ELR (cell line): ENCODE measurements at regions not wholly inside any gene's neighbourhood (a gene's known extent, or its start where the extent isn't known, plus 50 kb on each side); places are given as distances from the start of the nearest gene placed in this dataset.

Experiments used
- DNase-seq: peaks from one replicate; pipeline ENCODE4 v3.0.0-alpha.2; 2015; ENCODE audit warnings: low read depth

GRCh38 chr1:29821605-29822004 is 585.3 kb downstream of the PTPRU start:
- no peak for DNase-seq

DNA sequence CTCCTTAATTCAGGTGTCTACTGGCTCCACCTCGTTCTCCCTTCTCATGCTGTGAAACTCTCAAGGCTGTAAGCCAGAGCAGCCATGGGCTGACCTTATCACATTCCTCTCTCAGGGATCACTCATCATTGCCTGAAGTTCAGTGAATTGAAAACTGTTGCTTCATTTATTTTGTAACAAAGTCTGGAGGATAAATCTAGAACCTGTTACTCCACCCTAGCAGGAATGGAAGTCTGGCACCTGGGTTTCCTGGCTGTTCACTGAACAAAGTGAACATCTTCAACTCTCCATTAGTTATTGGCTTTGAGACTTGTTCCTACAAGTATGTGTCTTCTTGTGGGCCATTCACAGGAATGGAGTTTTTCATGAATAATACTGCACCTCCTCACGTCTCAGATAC is 584.1 kb downstream of the PTPRU start:
- DNase-seq = no peak

- DNase-seq = no peak
These were observed 576.2 kb downstream of the PTPRU start for GRCh38 chr1:29812408-29813135.

- DNase-seq = no peak
These were observed 575.5 kb downstream of the PTPRU start for GRCh38 chr1:29811727-29812407.

DNA sequence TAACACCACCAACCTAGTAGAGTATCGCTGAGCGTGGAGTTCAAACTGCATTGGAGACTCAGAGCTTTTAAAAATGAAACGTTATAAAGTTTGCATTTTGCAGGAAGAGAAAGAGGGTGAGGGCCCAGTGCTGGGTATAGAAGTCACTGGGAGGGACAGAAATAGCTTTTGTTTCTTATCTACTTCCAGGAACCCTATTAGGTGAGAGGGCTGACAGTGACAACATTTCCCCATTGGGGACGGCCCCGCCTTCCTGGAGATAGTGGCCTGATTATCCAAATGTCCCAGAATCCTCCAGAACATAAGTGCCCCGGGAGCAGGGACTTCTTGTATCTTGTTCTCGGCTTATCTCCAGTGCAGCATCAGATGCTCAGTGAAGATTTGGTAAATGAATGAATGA is 574.9 kb downstream of the PTPRU start:
- DNase-seq = no peak

GRCh38 chr1:29810121-29811120 is 574.1 kb downstream of the PTPRU start:
- DNase-seq = no peak

- no peak for DNase-seq
These were observed 573.3 kb downstream of the PTPRU start for GRCh38 chr1:29809446-29810120.

- DNase-seq = no peak
These were observed 572.0 kb downstream of the PTPRU start for GRCh38 chr1:29808141-29808995.

- no peak for DNase-seq
These were observed 571.4 kb downstream of the PTPRU start for GRCh38 chr1:29807689-29808088.

DNA sequence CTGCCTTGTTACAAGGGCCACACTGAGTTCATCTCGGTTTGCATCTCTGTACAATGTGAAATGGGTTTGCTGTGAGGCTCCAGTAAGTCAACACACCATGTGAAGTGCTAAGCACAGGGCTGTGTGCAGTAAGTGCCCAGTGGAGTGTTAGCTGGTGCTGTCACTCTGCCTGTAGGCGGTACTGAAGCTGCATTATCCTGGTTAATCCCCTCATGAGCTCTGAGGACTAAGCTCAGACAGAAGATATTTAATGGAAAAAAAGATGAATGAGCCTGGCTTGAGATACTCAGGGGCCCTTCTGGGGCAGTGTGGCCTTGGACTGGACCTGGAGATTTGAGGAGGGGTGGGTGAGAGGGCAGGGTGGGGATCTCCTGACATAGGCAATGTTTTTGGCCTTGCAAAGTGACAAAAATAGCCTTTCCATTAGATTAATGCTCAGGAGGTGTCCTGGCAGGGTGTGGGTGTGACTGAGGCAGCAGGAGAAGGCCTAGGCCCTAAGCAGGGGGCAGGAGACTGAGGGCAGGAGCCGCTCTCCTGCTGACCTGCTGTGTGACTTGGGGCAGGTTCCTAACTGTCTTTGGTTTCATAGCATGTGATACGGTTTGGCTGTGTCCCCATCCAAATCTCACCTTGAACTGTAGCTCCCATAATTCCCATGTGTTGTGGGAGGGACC is 570.5 kb downstream of the PTPRU start:
- DNase-seq = no peak

DNA sequence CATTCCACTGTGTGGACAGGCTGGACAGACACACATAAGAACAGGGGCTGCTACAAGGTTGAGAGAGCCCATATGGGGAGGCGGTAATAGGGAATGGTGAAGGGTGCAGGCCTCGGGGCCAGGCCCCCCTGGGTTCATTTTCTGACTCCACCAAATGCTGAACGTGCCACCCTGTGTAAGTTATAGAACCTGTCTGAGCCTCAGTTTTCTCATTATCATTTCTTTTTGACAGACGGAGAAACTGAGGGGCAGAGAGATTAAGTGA is 569.5 kb downstream of the PTPRU start:
- DNase-seq = no peak

DNA sequence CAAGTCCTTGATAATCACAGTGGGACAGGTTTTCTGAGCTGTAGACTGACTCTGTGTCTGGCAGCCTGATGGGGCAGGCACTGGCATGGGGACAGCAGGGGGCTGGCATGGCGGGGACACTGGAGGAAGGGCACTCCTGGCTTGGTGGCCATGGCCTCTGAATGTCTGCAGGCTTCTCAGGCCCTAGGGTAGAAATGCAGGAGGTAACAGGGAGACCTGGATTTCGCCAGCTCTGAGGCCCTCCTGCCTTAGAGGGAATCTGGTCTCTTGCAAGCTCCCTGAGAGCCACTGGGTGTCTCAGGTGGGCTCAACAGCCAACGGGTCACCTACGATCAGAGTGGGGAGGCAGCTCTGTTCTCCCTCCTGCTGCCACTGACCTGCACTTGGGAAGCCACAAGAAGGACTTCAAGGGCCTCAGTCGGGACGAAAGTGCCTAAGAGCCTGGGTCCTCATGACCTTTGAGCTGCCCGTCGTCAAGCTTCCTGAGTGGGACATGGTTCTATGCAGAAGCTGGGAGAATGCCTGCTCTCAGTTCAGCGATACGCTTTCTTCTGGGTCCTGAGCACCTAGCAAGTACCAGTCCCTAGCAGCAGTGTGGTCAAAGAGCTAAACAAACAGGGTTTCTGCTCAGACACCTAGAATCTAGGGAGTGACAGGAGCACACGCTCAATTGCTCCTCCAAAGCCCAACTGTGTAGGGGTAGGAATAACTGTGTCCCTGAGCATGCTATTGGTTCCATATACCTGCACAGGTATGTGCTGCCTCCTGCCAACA is 569.0 kb downstream of the PTPRU start:
- DNase-seq = no peak

DNA sequence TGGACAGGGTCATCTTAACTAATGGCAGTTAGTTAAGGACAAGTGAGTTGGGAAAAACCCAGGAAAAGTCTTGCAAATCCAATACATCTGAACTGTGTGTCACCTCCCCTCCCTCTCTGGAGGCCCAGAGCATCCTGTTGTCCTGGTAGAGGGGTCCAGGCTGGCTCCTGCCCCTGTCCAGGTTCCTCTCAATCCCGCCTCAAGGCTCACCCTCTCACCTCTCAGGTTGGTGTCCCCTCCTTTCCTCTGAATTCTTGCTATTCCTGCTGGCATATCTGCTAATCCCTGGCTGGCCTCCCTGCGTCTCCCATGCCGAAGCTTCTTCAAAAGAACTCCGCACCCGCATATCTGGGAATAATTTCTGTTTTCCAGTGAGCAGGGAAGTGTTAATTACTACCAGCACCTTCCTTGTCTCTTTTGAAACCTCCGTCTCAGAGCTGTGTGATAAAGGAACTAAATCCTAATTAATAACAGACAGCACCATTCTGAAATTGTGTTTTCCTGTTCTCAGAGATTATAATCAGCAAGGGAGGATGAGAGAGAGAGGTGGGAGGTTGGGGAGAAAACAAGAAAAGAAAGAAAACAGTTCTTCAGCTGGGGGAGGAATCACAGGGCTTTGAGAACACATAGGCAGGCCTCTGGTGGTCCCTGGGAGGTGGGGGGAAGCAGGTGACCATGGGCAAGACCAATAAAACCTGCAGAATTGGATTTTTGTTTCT is 568.0 kb downstream of the PTPRU start:
- DNase-seq = no peak

- no peak for DNase-seq
These were observed 567.2 kb downstream of the PTPRU start for GRCh38 chr1:29803486-29803885.

GRCh38 chr1:29802181-29803068 is 566.1 kb downstream of the PTPRU start:
- no peak for DNase-seq

- no peak for DNase-seq
These were observed 565.2 kb downstream of the PTPRU start for GRCh38 chr1:29801561-29801973.

- DNase-seq = no peak
These were observed 564.7 kb downstream of the PTPRU start for GRCh38 chr1:29801003-29801402.

DNA sequence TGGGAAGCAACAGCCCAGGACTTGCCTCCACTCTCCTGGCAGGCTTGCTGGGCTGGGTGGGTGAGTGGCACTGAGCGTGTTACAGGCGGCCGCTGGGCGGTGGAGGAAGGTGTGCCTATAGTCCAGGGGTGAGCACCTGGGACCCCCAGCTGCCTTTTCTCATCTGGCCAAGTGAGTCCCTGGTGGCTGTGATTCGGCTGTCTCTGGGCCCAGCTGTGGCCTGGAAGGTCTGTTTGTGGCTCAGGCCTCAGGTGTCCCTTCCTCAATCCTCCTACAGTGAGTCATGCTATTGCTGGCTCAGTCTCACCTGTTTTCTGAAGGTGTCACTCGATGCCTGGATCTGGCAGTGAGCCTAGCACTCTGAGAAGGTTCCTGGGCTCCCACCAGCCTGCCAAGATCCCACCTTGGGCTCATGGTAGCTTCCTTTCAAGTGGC is 564.2 kb downstream of the PTPRU start:
- no peak for DNase-seq
